ENCODE measurements at regions not wholly inside any gene's neighbourhood (a gene's known extent, or its start where the extent isn't known, plus 50 kb on each side); places are given as distances from the start of the nearest gene placed in this dataset.
A peak's percentile ranks its signal among the peaks of the same experiment; 100 is the strongest.

DNA sequence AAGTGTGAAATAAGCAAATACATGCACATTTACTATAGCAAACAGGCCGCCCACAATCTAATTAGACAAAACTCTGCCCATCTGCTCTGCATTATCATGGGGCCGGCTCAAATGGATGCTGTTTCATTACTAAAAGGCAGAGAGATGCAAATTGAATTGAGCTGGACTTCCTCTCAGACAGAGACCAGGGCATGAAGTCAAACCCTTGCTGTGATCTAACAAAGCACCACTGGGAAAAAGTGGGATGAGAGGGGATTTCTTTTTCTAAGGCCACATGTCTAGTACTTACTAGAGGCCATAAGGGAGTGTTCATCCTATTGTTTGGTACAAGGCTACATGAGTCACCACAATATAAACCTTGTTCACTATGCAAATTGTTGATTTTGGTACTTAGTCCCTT lies 614.7 kb downstream of the ISL1 start:
- no peaks in the 10 kb centered on the region for H3K36me3 ChIP-seq (ENCODE audit: control insufficient read depth, insufficient read depth, low read length)
- no peak overlapping the region for H3K4me3 ChIP-seq (ENCODE audit: low read depth, low read length)
- H3K27me3 ChIP-seq (ENCODE audit: control insufficient read depth, insufficient read depth, low read length) = no peaks in the 10 kb centered on the region
- TF ChIP-seq CTCF (IDR thresholded peaks at IDR 0.05; ENCODE audit: insufficient read depth, low read length, poor library complexity, severe bottlenecking) = no peak
- no peak for DNase-seq (ENCODE audit: low read depth)

- DNase-seq (ENCODE audit: low read depth) = peak; percentile 1
- H3K36me3 ChIP-seq (ENCODE audit: control insufficient read depth, insufficient read depth, low read length) = no peaks in the 10 kb centered on the region
- H3K4me3 ChIP-seq (ENCODE audit: low read depth, low read length) = no peak overlapping the region
- H3K27me3 ChIP-seq (ENCODE audit: control insufficient read depth, insufficient read depth, low read length) = no peaks in the 10 kb centered on the region
- TF ChIP-seq CTCF (IDR thresholded peaks at IDR 0.05; ENCODE audit: insufficient read depth, low read length, poor library complexity, severe bottlenecking) = peak; percentile 82
These were observed 624.1 kb downstream of the ISL1 start for GRCh38 chr5:52007230-52007858.

DNA sequence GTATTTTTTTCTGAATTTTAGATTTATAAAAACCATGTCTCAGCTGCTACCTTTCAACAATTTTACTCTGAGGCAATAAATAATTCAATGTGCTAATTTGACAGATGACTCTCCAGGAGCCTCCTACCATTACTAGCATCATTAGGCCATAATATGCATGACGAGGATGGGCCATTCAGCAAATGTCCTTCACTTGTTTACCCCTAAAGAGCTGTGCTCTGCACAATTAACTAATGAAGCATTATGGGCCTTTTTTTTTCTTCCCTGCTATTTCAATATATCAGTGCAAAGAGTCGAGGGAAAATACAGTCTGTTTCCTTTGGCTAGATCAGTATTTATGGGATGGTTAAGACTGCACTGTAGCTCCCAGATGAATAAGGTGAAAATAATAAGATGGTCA lies 627.2 kb downstream of the ISL1 start:
- H3K4me3 ChIP-seq (ENCODE audit: low read depth, low read length) = no peak overlapping the region
- no peaks in the 10 kb centered on the region for H3K27me3 ChIP-seq (ENCODE audit: control insufficient read depth, insufficient read depth, low read length)
- no peak for TF ChIP-seq CTCF (IDR thresholded peaks at IDR 0.05; ENCODE audit: insufficient read depth, low read length, poor library complexity, severe bottlenecking)
- H3K36me3 ChIP-seq (ENCODE audit: control insufficient read depth, insufficient read depth, low read length) = no peaks in the 10 kb centered on the region
- DNase-seq (ENCODE audit: low read depth) = no peak

GRCh38 chr5:52013523-52013922 lies 630.3 kb downstream of the ISL1 start:
- no peak overlapping the region for H3K4me3 ChIP-seq (ENCODE audit: low read depth, low read length)
- no peak for DNase-seq (ENCODE audit: low read depth)
- no peaks in the 10 kb centered on the region for H3K27me3 ChIP-seq (ENCODE audit: control insufficient read depth, insufficient read depth, low read length)
- TF ChIP-seq CTCF (IDR thresholded peaks at IDR 0.05; ENCODE audit: insufficient read depth, low read length, poor library complexity, severe bottlenecking) = no peak
- H3K36me3 ChIP-seq (ENCODE audit: control insufficient read depth, insufficient read depth, low read length) = no peaks in the 10 kb centered on the region

GRCh38 chr5:52015760-52016159 lies 632.5 kb downstream of the ISL1 start:
- H3K4me3 ChIP-seq (ENCODE audit: low read depth, low read length) = no peak overlapping the region
- TF ChIP-seq CTCF (IDR thresholded peaks at IDR 0.05; ENCODE audit: insufficient read depth, low read length, poor library complexity, severe bottlenecking) = no peak

DNA sequence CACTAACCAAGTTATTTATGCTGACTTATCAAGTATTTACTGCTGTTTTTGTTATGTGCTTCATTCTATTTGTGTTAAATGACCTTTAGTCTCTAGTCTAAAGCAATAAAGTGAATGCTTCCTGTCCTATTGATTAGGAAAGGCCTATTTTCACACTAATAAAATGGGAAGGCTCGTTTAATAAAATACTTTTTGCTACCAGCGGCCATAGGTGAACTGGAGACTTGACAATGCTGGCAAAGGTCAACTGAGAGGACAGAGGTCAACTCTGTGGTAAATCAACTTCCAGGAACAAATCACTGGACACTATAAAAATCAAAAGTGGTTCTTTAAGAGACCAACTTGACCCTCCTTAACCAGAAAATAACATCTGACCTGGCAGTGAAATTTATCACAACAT lies 634.3 kb downstream of the ISL1 start:
- TF ChIP-seq CTCF (IDR thresholded peaks at IDR 0.05; ENCODE audit: insufficient read depth, low read length, poor library complexity, severe bottlenecking) = no peak
- DNase-seq (ENCODE audit: low read depth) = no peak
- no peaks in the 10 kb centered on the region for H3K27me3 ChIP-seq (ENCODE audit: control insufficient read depth, insufficient read depth, low read length)
- H3K4me3 ChIP-seq (ENCODE audit: low read depth, low read length) = no peak overlapping the region
- no peaks in the 10 kb centered on the region for H3K36me3 ChIP-seq (ENCODE audit: control insufficient read depth, insufficient read depth, low read length)

More at GRCh38 chr5:52015760-52016159, 632.5 kb downstream of the ISL1 start:
- DNase-seq (ENCODE audit: low read depth) = no peak
- no peaks in the 10 kb centered on the region for H3K36me3 ChIP-seq (ENCODE audit: control insufficient read depth, insufficient read depth, low read length)
- no peaks in the 10 kb centered on the region for H3K27me3 ChIP-seq (ENCODE audit: control insufficient read depth, insufficient read depth, low read length)

All from kidney epithelial cell (primary cell).